PC-3 (cell line): ENCODE measurements at regions not wholly inside any gene's neighbourhood (a gene's known extent, or its start where the extent isn't known, plus 50 kb on each side); places are given as distances from the start of the nearest gene placed in this dataset.

Source experiments
- CTCF ChIP-seq: fragments of 300-600 bp; sonication (generic); conservative IDR thresholded peaks from 2 replicates; pipeline ENCODE4 v1.5.1; 2017; ENCODE audit warnings: antibody characterized with exemption, low read depth, mild to moderate bottlenecking, low read length
- EZH2 ChIP-seq: fragments of 300-600 bp; sonication (generic); IDR thresholded peaks from one replicate; pipeline ENCODE4 v1.6.1; 2017; ENCODE audit warnings: antibody characterized with exemption, mild to moderate bottlenecking, low read length; ENCODE audit not compliant: unreplicated experiment
- EZH2phosphoT487 ChIP-seq: fragments of 300-600 bp; sonication (generic); IDR thresholded peaks from 2 replicates; pipeline ENCODE4 v1.6.1; 2018; ENCODE audit warnings: mild to moderate bottlenecking, antibody characterized with exemption, low read length, borderline replicate concordance

DNA sequence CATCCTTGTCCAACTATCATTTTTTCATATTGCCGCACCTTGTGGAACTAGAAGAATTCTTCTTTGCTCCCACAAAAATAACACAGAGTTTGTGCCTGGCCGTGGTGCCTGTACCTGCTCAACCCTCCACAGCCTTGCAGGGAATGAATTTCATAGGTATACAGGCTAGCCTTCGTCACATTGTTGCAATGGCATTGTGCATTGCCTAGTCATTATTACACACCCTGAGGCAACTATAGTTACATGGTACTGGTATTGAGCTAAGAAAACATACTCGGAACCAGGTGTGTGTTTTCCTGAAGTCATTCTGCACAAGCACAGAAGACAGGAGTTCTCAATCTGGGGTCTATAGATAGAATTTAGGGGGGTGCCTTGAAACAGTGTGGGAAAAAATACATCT, 188.0 kb upstream of the CTAGE1 start:
- TF ChIP-seq EZH2, result no peak
- TF ChIP-seq CTCF, result no peak
- TF ChIP-seq EZH2phosphoT487, result no peak
